HG03139 (cell line): ENCODE measurements at regions not wholly inside any gene's neighbourhood (a gene's known extent, or its start where the extent isn't known, plus 50 kb on each side); places are given as distances from the start of the nearest gene placed in this dataset.
"Not testable (repeated sequence)": the region's sequence is repeated elsewhere in the genome, so short reads cannot be mapped to it uniquely, and the experiment has no call there.

Source experiments
- ATAC-seq: cut with Tn5 transposase; IDR thresholded peaks from one replicate; pipeline ENCODE4 v1.9.1; 2021; ENCODE audit not compliant: unreplicated experiment

DNA sequence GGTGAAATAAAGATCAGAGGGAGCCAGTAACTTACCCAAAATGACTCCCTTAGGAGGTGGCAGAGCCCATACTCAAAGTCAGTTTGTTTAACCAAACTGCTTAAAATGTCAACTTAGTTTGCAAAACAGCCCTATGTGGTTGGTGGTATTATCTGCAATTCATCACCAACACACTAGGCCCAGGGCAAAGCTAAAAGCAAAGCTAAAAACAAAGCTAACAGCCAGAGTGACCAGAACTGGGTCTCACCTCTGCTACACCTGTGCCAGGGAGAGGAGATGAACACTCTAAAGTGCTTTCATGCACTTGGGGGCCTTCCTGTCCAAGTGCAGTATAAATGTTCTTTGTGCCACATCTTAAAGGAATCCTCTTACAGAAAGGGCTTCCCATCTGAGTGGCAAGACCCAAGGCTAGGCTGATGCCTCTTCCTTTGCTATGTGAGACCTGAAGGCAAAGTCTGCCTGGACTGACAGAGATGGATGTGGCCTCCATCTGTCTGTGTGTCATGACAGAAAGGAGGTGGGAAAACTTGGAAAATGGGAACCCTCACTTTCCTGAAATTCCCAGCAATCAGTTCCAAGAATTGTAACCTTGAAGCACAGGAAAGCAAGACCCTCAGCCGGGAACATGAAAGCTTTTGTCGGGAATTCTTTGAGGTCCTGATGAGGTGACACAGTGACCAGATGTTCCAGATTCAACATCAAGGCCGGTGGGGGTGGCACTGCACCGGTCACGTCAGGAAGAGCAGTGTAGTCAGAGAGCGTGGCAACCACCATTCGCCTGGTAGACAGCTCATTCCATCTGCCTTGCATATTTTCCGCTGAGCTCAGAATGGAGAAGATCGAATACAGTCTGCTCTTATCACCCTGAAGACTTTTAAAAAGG is 214.3 kb upstream of the PLGLB2 start:
- ATAC-seq: not testable (repeated sequence)

DNA sequence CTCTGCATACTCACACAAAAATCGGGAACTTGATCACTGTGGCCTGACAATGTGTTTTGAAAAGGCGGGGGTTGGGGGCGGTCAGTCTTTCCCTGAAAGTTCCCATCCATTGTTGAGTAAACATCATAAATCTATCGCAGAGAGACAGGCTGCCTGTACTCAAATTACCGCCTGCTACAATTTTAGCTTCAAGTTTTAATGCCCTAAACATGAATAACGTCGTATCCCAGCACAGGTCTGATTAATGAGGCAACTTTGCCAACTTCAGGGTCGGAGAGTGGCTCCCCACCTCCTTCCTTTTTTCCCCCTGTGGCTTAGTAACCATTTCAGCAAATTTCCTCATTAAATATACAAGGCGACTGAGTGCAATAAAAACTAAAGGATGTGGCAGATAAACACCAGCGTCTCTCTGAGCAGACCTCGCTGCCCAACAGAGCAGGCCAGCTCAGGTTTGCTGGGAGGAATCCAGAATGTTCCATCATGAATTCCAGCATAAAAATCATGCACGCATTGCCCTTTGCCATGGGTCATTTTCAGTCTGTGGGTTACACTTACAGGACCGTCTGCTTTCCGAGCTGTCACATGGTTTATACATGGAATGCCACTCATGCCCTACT is 213.5 kb upstream of the PLGLB2 start:
- not testable (repeated sequence) for ATAC-seq

DNA sequence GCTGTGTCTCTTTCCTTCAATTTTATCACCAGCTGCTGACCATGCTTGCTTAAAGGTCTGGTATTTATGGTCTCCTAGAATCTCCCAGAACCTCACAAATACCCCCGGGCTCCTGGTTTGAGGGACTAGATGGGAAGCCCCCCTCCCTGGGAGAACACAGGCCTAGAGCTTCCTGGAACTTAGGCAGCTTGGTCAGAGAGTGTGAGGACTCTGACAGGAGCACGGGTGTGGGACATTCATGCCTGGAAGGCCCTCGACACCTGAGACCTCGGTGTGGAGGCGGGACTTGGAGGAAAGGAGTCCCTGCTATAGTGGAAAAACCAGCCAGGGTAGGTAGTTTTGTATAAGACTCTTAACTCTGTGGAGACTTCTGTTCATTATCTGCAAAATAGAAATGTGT is 211.5 kb upstream of the PLGLB2 start:
- not testable (repeated sequence) for ATAC-seq

DNA sequence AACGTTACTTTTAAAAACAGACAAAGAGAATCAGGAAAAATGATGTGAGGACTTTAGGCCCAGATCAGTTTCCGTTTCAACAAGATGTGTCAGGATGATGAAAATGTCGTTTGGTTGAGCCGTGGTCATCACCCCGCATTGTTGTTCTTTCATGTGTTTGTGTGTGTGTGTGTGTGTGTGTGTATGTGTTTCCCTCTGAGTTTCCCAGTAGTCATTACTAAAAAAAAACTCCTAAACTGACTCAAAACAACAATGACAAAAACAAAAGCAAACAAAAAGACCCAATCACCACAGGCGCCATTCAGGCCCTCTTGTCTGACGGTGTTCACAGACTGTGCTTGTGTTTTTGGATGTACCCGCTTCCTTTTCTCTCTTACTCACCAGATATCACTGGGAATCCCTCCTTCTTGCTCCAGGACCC is 210.6 kb upstream of the PLGLB2 start:
- not testable (repeated sequence) for ATAC-seq

DNA sequence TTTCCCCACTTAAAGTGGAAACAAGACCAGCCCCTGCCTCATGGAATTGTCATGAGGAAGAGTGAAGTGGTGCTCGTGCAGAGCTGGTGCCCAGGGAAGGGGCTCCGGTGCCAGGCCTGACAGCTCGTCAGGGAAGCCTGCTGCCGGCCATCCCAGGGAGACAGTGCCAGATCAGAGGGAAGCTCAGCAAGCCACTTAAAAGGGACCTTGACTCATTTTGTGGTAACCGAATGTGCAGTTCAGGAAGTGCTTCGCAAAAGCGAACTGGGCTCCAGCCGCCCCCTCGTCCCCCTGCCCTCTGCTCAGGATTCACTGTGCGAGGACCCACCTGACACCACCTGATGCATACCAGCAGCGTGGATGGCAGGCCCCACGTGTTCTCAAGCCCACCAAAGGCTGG is 209.6 kb upstream of the PLGLB2 start:
- not testable (repeated sequence) for ATAC-seq

DNA sequence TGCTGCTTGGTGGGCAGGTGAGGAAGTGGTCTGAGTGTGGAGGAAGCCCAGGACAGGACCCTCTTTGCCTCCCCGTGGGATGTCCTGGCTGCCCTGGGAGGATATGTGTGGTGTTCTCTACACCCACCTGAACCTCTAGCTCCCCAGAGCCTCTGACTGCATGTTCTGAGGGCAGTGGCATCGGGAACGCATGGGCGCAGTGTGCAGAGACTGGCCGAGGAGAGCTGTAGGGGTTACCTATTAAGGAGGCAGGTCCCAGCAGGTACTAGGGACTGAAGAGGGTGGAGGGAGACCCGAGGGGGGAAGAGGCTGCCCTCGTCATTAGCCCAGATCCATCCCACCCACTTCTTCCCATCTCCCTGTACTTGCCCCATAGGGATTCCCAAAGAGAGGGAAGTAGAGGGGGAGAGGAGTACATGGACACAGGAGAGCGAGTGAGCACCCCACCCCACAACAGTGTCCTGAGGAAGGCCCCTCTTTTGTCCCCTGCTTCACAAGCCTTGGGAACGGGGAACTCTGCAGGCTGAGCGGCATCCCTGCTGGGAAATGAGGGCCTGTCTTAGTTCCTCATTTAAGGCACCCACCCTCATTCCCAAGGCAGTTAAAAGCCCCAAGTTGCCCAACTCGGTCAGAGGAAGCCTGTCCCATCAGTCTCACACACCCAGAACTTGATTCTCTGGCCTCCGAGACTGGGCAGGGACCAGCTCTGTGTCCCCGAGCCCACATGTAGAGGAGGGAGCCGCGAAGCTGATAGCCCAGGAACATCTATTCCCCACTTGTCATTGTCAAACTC is 208.5 kb upstream of the PLGLB2 start:
- ATAC-seq: not testable (repeated sequence)

DNA sequence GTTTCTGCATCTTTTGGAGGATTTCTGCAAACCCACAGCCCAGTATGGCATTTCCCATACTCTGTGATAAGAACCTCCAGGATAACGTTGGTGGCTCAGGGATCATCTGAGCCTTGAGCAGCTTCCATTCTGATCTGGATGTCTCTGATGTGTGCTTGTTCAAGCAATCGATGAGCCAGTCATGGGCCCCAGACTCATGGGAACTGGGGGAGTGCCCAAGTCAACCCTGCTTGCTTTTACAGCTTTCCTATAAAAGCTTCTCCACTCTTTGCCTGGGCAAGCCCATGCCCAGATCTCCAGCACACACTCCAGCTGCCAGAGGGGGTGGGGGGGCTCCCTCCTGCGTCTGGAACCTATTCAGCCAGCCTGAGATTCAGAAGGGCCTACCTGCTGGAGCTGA is 207.6 kb upstream of the PLGLB2 start:
- not testable (repeated sequence) for ATAC-seq

DNA sequence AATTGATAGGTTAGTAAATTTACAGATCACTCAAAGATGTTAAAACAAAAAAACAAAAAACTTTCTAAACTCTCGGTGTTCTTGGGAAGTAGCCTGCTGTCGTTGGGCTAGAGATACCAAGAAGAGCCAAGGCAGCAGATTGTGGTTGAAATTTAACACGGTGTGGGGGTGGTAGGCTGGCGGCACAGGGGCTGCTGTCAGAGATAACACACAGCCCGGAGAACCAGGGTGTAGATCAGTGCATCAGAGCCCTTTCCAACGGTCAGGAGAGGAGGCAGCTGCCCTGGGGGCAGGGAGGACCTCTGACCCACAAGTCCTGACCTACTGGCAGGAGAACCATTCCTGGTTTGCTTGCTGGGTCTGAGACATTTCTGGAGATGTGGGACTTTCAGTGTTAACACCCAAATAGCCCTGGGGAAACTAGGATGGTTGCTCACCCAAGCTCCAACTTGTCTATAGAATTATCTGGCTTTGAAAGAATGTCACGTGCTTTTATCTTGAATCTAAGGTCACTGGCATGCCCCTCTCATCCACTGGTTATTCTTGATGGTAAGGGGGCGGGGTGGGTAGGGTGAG is 205.2 kb upstream of the PLGLB2 start:
- ATAC-seq: not testable (repeated sequence)

DNA sequence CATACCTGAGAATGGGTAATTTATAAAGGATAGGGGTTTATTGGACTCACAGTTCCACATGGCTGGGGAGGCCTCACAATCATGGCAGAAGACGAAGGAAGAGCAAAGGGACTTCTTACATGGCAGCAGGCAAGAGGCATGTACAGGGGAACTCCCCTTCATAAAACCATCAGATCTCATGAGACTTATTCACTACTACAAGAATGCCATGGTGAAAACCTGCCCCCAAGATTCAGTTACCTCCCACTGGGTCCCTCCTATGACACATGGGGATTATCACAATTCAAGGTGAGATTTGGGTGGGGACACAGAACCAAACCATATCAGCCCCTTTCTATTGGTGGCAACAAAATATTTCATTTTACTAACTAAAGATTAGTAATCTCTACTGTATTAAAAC is 204.1 kb upstream of the PLGLB2 start:
- not testable (repeated sequence) for ATAC-seq

DNA sequence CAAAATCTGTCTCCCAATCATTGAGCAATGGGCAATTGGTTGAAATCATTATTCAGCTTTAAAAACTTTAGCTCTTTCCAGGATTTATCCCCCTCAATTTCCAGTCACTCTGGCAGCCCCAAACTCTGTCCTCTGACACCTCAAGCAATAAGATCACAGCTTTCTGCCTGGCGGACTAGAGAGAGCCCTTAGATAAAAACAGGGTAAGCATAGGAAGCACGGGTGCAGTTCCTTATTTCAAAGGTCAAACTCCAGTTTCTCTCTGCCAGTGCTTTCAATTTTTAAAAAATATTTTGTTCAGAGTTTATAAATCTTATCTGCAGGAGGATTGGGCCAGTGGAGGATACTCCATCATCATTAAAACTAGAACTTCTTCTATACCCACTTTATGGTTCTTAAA is 200.8 kb upstream of the PLGLB2 start:
- not testable (repeated sequence) for ATAC-seq

DNA sequence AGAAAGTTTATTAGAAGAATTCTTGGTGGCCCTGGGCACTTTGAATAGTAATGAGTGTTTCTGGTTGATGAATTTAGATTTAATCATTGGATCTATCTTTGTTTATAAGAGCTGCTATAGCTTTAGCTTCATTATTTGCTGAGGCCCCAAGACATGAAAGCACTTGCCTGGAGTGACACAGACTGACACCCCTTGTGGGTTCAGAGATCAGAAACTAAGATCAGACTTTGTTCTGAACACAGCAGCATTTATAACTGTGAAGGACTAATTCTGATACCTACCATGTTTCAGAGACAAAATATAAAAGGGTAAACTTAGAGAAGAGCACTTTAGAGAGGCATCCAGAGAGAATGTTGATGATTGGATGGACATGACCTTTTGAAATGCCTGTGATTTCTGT is 199.9 kb upstream of the PLGLB2 start:
- not testable (repeated sequence) for ATAC-seq

DNA sequence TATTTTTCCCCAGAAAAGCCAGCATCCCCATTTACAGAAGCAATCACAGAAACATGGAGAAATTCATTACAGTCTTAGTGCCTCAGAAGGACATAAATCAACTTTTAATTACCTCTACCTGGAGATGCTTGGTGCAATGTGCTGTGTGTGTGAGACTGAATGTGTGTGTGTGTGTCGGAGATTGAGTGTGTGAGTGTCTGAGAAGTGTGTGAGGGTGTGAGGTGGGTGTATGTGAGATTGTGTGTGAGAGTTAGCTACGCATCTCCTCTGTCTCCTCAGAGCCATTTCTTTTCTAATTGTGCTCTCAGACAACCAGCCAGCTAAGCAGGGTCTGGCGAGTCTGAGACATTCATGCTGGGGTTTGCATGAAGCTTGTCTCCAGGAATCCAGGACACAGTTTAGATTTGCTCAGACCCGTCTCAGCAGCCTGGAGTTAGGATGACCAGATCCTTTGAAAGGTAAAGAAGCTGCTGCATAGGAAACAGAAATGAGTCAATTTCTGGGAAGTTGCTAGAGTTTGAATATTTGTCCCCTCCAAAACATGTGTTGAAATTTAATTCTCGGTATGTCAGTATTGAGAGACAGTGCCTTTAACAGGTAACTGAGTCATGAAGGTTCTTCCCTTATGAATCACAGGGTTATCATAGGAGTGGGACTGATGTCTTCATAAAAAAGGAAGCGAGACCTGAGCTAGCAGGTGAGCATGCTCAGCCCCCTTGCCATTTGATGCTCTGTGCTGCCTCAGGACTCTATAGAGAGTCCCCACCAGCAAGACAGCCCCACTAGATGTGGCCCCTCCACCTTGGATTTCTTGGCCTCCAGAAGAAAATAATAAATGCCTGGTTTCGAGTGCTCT is 199.0 kb upstream of the PLGLB2 start:
- ATAC-seq: not testable (repeated sequence)

DNA sequence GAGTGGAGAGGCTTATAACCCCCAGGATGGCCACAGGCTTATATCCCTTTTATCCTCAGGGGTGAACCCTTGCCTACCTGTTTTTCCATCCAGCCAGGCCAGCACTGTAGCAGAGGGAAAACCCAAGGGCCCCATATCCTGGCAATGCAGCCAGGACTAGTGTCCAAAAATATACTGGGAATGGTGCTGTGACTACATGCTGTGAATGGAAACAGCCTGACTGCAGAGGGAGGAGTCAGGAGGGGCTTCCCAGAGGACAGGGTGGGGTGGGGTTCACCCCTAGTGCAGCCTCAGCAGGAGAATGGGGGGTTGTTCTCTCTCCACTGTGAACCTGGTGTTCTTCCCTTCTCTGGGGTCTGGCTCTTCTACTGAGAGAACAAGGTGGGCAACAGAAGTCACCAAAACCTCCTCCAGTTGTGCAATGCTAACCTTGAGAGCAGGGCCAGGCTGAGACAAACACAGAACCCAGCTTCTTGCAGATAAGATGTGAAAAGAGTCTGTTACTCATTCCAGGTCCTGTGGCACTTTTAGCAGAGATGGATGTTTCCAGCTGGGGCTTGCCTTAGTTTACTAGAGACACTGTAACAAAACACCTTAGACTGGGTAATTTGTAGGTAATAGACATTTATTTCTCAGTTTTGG is 198.2 kb upstream of the PLGLB2 start:
- not testable (repeated sequence) for ATAC-seq

DNA sequence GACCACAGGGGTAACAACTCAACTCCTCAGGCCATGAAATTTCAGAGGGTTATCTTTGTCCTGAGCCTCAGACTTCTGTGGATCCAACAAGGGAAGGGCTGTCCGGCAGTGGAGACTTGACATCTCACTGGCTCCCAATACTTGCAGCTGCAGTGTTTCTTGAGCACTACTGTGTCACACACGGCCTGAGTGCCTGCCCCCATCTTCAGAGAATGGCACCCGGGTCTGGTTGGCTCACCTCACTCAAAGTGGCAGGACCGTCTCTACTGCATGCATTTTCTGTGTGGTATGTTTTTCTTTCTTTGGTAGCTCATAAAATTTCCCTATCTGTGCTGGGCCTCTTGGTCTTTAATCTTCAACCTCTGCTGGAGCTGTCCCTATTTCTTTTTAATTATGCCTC is 193.2 kb upstream of the PLGLB2 start:
- ATAC-seq: not testable (repeated sequence)

DNA sequence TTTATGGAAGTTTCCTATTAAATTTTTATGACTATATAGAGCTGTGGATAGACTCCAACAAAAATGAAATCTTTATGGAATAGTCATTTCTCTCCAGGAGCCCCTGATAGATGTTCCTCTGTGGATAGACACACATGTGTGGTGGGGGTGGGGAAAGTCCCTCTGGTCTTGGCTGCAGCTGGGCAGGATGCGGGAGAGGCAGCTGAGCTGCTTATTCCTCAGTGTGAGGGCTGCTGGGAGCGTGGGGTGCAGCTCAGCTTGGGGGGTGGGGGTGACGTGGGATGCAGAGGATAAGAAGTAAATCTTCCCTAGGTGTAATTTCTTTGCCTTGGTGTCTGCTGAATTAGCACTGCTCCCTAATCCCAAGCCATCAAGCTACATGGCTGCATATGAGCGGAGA is 192.8 kb upstream of the PLGLB2 start:
- not testable (repeated sequence) for ATAC-seq

DNA sequence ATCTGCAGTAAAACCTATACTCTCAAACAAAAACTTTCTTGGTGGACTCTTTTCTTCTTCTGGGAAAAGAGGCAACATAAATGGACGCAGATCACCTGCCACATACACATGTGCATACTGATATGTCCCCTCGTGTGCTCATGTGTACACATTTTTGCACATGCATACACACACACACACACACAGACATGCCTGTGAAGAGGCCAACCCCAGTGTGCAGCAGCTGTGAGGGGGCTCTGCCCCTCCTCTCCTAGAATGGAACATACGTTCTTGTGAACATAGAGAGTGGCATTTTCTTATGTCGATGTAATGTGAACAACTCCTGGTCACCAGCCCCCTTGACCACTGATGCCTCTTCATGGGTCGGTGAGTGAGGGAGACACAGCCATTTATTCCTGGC is 188.9 kb upstream of the PLGLB2 start:
- ATAC-seq: not testable (repeated sequence)

DNA sequence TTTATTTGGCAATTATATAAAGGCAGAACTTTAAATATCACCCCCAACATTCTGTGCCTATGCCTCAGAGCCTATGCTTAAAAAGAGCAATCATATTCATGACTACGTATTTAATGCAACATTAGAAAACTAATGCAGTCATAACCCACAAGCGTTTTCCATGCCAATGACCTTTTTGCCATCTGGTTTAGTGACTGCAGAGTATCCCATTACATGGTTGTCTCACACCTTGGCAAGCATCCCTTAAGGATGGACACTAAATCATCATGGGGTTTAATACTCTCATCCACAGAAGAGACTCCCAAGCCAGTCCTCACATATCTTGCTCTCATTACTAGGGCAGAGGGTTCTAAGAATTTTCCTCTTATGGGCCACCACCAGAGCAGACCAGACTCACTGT is 188.2 kb upstream of the PLGLB2 start:
- not testable (repeated sequence) for ATAC-seq

DNA sequence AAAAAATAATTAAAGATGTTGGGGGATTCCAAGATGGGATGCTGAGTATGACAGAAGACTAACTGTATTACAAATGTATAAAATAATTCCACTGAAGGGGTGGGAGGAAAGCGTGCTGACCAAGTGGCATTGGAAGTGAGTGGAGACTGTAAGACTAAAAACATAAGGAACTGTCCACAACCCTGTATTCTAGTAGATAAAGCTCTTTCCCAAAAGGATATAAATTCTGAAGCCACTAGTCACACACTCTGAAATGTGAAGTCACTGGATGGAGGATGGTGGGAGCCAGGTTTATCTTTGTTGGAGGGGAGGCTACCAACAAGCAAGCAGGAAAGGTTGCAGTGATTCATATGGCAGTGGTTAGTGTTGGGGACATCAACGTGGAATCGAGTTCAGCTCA is 182.8 kb upstream of the PLGLB2 start:
- ATAC-seq: not testable (repeated sequence)

DNA sequence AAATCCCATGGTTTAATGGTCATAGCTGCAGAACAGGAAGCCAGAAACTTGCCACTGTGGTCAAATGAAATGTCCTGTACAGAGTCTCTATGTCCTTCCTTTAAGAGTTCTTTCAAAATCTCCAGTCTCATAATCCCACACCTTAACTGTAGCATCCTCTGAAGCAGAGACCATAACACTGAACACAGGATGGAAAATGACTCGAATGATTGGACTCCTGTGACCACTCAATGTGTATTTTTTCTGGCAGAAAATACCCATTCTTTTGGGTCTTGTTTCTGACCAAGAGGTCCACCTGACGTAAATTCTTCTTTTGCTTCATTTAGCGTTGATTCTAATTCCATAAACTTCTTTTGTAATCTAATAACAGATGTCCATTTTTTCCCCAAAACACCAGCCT is 181.4 kb upstream of the PLGLB2 start:
- not testable (repeated sequence) for ATAC-seq

DNA sequence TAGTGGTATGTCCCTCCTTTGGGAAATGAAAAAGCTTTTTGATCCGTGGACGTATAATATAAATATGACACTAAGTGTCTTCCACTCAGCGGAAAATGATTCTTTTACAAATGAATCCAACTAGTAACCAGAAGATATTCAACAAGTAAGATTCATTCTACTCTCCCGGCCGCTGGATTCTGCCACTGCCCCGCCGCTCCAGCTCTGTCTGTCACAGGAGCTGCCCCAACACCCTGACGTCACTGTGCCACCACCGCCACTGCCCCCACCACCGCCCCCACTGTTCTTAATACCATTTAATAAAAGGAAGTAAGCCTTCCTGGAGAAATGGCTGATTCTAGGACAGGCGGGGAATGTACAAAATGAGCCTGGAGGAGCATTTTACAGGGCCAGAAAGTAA is 180.8 kb upstream of the PLGLB2 start:
- not testable (repeated sequence) for ATAC-seq
